HG03139 (cell line): ENCODE measurements at regions not wholly inside any gene's neighbourhood (a gene's known extent, or its start where the extent isn't known, plus 50 kb on each side); places are given as distances from the start of the nearest gene placed in this dataset.

ENCODE experiments used
- ATAC-seq: cut with Tn5 transposase; IDR thresholded peaks from one replicate; pipeline ENCODE4 v1.9.1; 2021; ENCODE audit not compliant: unreplicated experiment

- no peak for ATAC-seq
Observed at GRCh38 chr14:95413289-95414215, 93.8 kb upstream of the CLMN start.

DNA sequence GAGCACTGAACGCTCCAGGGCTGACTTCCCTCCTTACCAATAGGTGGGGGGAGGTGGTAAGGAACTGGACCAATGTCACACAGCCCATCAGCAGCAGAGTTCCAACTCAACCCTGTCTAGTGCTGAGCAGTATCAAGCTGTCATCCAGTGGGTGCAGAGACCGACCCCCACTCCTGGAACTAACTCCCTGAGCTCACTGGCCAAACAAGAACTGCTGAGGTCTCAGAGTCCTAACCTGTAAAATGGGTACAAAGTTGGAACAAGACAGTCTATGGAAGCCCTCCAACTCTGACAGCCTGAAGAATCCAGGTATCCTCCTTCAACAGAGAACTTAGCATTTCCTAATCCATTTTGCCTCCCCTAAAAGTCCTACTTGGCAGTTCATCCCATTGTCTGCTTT lies 91.1 kb upstream of the CLMN start:
- no peak for ATAC-seq

GRCh38 chr14:95409477-95410272 lies 90.0 kb upstream of the CLMN start:
- no peak for ATAC-seq

DNA sequence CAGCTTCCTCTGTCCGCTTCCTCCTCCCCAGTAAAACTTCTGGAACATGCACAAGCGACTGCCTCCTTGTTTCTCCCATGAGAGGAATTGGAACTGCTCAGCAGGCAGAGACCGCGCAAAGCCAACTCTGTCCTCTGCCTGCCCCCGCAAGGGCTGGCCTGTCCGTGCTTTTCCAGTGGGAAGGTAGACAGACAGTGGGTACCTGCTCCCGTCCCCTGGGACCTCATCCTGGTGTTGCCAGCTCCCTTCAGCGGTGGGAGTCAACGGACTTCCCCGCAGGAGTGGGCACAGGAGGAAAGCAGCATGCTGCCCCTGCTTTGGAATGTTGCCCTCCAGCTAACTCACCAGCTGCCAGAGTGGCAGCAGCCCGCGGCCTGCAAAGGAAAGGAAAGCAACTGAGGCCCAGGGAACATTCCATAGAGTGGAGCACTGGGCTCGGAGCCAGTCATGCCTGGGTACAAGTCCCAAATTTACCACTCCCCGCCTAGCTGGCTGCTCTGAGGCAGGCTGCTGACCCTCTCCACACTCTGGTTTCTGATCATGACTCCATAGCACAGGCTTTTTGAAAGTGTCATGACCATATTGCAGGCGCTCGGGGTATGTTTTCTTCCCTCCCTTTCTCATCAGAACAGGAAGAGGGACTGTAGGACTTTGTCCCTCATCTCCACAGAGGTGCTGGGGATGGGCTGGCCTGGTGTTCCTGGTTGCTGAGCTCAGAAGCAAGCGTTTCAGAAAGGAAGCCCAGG lies 89.2 kb upstream of the CLMN start:
- ATAC-seq: no peak

DNA sequence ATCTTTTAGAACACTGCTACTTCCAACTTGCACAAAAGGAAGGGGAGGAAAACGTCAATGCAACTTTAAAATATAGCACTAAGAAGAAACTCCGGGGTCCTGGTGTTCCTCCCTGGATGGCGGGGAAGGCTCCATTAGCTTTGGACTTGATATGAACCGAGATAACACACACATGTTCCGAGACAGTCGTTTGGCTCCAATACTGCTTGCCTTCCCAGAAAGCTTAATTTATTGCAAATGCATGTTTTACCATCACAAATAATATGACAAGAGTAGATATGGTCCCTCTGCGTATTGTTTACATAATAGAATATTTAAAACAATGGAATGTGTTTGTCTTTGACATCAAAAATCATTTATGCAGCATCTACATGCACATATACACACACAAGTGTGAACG lies 87.6 kb upstream of the CLMN start:
- no peak for ATAC-seq

DNA sequence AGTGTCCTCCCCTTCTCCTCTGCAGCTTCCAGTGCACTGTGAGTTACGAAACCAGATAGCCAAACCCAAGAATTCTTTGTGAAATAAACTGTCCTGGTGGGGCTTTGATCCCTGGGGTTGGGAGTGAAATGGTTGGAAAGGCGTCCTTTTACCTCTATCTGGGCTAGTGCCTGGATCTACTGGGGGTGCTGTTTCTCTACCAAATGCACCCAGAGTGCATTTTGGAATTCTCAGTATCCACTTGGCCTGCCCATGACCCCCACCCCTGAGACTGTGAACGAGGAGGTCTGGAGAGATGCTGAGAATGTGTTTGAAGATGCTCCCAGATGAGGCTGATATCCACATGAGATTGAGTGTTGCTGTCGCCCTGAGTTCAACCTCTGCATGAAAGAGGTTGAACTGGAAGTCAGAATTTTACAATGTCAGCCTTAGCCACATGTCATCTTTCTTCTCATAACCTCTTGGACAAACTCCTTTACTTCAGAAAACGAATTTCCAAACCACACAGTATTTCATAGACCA lies 87.1 kb upstream of the CLMN start:
- no peak for ATAC-seq

DNA sequence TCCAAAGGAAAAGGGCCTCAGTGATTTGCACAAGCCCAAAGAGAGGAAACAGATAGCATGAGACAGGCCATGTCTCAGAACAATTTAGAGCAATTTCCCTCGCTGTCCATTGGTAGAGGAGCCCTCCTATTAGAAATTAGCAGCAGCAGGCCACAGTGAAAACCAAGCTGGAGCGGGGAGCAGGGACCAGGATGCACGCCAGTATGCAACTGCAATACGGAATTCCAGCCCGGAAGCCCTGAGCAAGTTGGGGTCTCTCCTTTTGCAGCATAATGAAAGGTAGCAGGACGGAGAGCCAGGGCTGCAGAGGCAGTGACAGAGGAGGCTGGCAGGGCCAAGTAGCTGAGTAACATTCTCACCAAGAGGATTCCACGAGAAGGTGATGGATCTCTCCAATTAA lies 84.9 kb upstream of the CLMN start:
- no peak for ATAC-seq

DNA sequence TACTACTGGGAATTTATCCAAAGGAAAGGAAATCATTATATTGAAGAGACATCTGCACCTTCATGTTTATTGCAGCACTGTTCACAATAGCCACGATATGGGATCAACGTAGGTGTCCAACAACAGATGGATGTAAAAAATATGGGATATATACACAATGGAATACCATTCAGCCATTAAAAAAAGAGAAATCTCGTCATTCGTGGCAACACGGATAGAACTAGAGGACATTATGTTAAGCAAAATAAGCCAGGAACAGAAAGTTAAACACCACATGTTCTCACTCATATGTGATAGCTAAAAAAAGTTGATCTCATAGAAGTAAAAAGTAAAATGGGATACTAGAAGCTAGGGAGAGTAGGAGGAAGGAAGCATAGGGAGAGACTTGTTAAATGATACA lies 82.9 kb upstream of the CLMN start:
- no peak for ATAC-seq

DNA sequence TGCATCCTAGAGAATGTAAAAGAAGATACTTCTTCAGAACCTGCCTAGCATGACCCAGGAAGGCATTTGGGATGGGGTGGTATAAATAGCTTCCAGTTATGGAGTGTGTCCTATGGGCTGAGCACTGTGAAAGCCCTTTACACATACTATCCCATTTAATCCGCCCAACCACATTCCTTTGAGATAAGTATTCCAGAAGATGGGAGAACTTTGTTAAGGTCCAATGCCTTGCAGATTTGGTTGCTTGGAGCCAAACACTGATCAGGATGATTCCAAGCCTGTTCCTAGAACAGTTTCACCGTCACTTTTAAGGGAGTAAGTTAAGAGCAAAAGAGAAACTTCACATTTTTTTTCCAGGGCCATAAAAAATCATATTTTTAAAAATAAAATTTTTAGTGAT lies 82.5 kb upstream of the CLMN start:
- ATAC-seq: no peak

DNA sequence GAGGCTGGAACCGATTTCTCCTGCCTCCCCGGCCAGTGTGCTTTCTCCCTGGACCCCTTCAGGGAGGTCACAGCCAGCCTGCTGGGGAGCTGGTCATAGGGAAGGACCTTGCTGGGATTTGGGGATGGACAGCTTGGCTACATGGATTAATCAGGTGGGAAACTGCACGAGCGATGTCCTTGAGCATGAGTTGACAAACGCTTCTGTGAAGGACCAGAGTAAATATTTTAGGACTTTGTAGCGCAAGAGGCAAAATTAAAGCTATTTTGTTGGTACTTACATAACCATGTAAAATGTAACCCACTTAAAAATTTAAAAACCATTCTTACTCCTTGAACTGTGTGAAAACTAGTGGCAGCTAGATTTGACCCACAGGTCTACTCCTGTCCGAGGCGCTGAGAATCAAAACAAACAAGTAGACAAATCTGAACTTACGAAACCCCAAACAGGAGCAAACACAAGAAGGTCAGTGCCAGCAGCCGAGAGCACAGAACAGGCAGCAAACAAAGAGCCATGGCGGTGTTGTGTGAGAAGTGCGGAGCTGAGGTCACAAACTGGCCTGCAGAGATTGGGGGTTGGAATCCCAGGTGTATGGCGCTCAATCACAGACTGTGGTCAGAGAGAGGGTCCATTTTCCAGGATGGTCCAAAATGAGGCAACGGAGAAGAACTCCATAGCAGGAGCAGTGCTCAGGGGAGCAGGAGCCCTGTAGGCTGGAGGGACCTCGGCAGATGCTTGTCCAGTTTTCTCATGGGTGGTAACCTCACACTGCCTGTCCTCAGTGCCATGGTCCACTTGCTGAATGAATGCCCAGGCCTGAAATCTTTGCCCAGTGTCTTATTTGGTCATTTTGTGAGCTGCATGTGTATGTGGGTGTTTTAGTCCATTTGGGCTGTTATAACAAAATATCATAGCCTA lies 79.2 kb upstream of the CLMN start:
- ATAC-seq: no peak

- ATAC-seq: no peak
Observed at GRCh38 chr14:95397325-95397724, 77.6 kb upstream of the CLMN start.

GRCh38 chr14:95396221-95396620 lies 76.5 kb upstream of the CLMN start:
- no peak for ATAC-seq

DNA sequence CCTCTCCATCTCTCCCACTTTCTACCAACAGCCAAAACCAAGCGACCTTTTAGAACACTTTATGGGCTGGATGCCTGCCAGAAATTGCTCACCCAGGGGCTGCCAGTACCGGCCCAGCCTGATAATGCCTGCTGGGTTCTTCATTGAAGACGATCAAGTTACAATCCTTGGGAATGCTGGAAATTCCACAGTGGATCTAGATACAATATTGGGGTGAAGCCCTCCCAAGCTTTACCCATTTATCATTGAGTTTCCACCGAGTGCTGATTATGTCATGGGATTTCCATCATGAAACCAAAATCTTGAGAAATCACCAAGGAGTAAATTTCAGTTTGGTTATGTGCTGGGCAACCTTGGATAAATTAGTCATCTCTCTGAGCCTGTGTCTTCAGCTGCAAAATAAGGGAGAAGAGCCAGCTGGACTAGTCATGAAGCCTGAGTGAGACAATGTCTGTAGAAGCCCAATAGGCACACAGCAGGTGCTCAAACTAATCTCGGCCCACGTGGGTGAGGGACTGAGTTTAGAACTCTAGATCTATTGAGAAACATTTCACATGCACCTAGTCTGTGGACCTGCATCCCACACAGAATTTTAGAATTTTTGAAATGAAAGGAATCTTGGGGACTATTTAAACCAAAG lies 75.5 kb upstream of the CLMN start:
- ATAC-seq: no peak

DNA sequence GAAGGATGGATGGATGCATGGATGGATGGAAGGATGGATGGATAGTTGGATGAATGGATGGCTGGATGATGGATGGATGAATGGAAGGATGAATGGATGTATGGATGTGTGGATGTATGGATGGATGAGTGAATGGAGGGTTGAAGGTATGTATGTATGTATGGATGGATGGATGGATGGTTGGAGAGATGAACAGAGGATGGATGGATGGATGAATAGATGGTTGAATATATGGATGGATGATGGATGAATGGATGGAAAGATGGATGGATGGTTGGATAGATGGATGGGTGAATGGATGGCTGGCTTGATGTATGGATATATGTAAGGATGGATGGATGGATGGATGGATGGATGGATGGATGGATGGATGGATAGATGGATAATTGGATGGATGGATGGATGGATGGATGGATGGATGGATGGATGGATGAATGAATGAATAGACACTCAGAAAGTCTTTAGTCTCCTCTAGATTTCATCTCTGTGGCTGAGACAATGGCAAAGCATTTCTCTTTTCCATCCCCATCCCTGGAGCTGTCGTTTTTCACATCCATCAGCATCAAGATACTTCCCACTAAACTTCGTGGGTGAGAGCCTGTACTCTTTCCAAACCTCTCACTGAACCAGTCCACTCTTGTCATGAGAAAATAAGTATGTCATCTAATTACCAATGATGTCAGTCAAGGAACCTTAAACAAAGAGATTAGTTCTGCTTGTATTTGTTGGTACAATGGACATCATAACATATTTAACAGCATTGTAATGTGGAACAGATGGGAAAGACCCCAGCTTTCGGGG lies 74.8 kb upstream of the CLMN start:
- no peak for ATAC-seq

GRCh38 chr14:95392841-95393240 lies 73.1 kb upstream of the CLMN start:
- ATAC-seq: no peak

- no peak for ATAC-seq
Observed at GRCh38 chr14:95391331-95391730, 71.6 kb upstream of the CLMN start.

- ATAC-seq: no peak
Observed at GRCh38 chr14:95389471-95390011, 69.8 kb upstream of the CLMN start.

GRCh38 chr14:95388699-95389098 lies 69.0 kb upstream of the CLMN start:
- ATAC-seq: no peak
